H1 (cell line): ENCODE measurements at regions not wholly inside any gene's neighbourhood (a gene's known extent, or its start where the extent isn't known, plus 50 kb on each side); places are given as distances from the start of the nearest gene placed in this dataset.

Experiments used
- CTCF ChIA-PET: fragments of 300-600 bp; sonication (Branson Sonifier 250); formaldehyde crosslinking; loops from one replicate; lab custom pipeline; 2021; ENCODE audit not compliant: partially characterized antibody; lab: Charles Lee
- POLR2A ChIA-PET: fragments of 300-600 bp; sonication (Branson Sonifier 250); formaldehyde crosslinking; loops from one replicate; lab custom pipeline; 2021; ENCODE audit warnings: inconsistent platforms; ENCODE audit not compliant: partially characterized antibody; lab: Charles Lee
- DNase-seq, 2 experiments: peaks; one replicate each; pipeline versions ENCODE4 v3.0.0 to v3.0.0-alpha.2; 2010 to 2022; ENCODE audit warnings: low spot score in 2 of 2, low read depth in 1 of 2, mixed read lengths in 1 of 2
- FAIRE-seq: peaks from 2 replicates; lab custom pipeline; 2011; peaks lifted over from hg19 to GRCh38; lab: Jason Lieb, UNC
- H2AFZ ChIP-seq: 2 replicates; pipeline ENCODE4 v1.8.1; 2012; ENCODE audit warnings: low read length, inconsistent platforms
- H2AK5ac ChIP-seq: 2 replicates; pipeline ENCODE4 v1.6.1; 2013; ENCODE audit warnings: low read depth, low read length
- H2BK120ac ChIP-seq: replicated peaks from 2 replicates; pipeline ENCODE3; 2013; ENCODE audit warnings: low read depth, low read length, inconsistent platforms
- H2BK12ac ChIP-seq: 2 replicates; pipeline ENCODE4 v1.6.1; 2013; ENCODE audit warnings: low read depth, low read length
- H2BK15ac ChIP-seq: 2 replicates; pipeline ENCODE4 v1.6.1; 2013; ENCODE audit warnings: low read length
- H2BK20ac ChIP-seq: 2 replicates; pipeline ENCODE4 v1.6.1; 2013; ENCODE audit warnings: low read length
- H2BK5ac ChIP-seq: 2 replicates; pipeline ENCODE4 v1.6.1; 2013; ENCODE audit warnings: low read depth, low read length
- H3K14ac ChIP-seq: 2 replicates; pipeline ENCODE4 v1.6.1; 2013; ENCODE audit warnings: inconsistent platforms; ENCODE audit not compliant: insufficient read length
- H3K18ac ChIP-seq: 2 replicates; pipeline ENCODE4 v1.6.1; 2013; ENCODE audit warnings: low read length; ENCODE audit errors: extremely low read depth
- H3K23ac ChIP-seq: 2 replicates; pipeline ENCODE4 v1.6.1; 2013; ENCODE audit warnings: inconsistent platforms; ENCODE audit not compliant: insufficient read length
- H3K23me2 ChIP-seq: 2 replicates; pipeline ENCODE4 v1.6.1; 2013; ENCODE audit warnings: low read depth, low read length
- H3K27ac ChIP-seq: 2 replicates; pipeline ENCODE4 v1.6.1; 2011; ENCODE audit warnings: low read depth, low read length, inconsistent platforms
- H3K27me3 ChIP-seq, 4 experiments: replicated peaks in 1 of 4; 1 replicate in 1 of 4; 2 replicates in 3 of 4; pipeline versions ENCODE4 v1.6.1 to v1.8.1; 2011 to 2013; ENCODE audit warnings: low read length in 3 of 4, mild to moderate bottlenecking in 3 of 4, inconsistent platforms in 2 of 4, mixed read lengths in 2 of 4, moderate library complexity in 1 of 4; ENCODE audit not compliant: control insufficient read depth in 3 of 4, insufficient read depth in 3 of 4; ENCODE audit errors: extremely low read depth in 1 of 4
- H3K36me3 ChIP-seq, 4 experiments: 2 replicates each; pipeline versions ENCODE4 v1.6.1 to v1.8.1; 2011 to 2013; ENCODE audit warnings: mild to moderate bottlenecking in 4 of 4, low read length in 3 of 4, moderate library complexity in 2 of 4, control low read depth in 1 of 4, inconsistent platforms in 1 of 4; ENCODE audit not compliant: insufficient read depth in 4 of 4, control insufficient read depth in 2 of 4
- H3K4ac ChIP-seq: replicated peaks from 2 replicates; pipeline ENCODE3; 2013; ENCODE audit warnings: low read length, low read depth, mixed read lengths, inconsistent platforms; ENCODE audit not compliant: insufficient read length
- H3K4me1 ChIP-seq, 4 experiments: replicated peaks in 1 of 4; 1 replicate in 1 of 4; 2 replicates in 3 of 4; pipeline versions ENCODE4 v1.6.1 to v1.8.1; 2011 to 2013; ENCODE audit warnings: low read length in 3 of 4, inconsistent platforms in 2 of 4, mixed read lengths in 1 of 4; ENCODE audit not compliant: insufficient read depth in 4 of 4, control insufficient read depth in 3 of 4
- H3K4me2 ChIP-seq, 2 experiments: 2 replicates each; pipeline versions ENCODE4 v1.6.1 to v1.8.1; 2011 to 2013; ENCODE audit warnings: low read depth in 2 of 2, low read length in 2 of 2, control low read depth in 1 of 2, inconsistent platforms in 1 of 2, mild to moderate bottlenecking in 1 of 2; ENCODE audit not compliant: insufficient read depth in 1 of 2
- H3K4me3 ChIP-seq, 4 experiments: fragments of 200-600, 300-600 bp in 1 of 4; sonication (generic), shearing (Covaris generic), sonication (Bioruptor Twin) in 1 of 4; 2 replicates each; pipeline versions ENCODE4 v1.5.1 to v1.8.1; 2011 to 2016; ENCODE audit warnings: low read length in 4 of 4, low read depth in 3 of 4, control low read depth in 2 of 4, inconsistent platforms in 2 of 4, mild to moderate bottlenecking in 2 of 4, mixed read lengths in 1 of 4, moderate library complexity in 1 of 4; ENCODE audit not compliant: insufficient read depth in 2 of 4; ENCODE audit errors: extremely low read depth in 1 of 4
- H3K56ac ChIP-seq: replicated peaks from 2 replicates; pipeline ENCODE3; 2013; ENCODE audit warnings: low read depth, mild to moderate bottlenecking, mixed read lengths, low read length, inconsistent platforms; ENCODE audit not compliant: insufficient read length
- H3K79me1 ChIP-seq: 2 replicates; pipeline ENCODE4 v1.6.1; 2013; ENCODE audit warnings: low read depth, low read length, control low read depth
- H3K79me2 ChIP-seq, 2 experiments: 2 replicates each; pipeline versions ENCODE4 v1.6.1 to v1.8.1; 2012 to 2013; ENCODE audit warnings: low read length in 2 of 2, mild to moderate bottlenecking in 2 of 2, inconsistent platforms in 1 of 2; ENCODE audit not compliant: insufficient read depth in 2 of 2, control insufficient read depth in 1 of 2
- H3K9ac ChIP-seq, 4 experiments: replicated peaks in 1 of 4; 1 replicate in 1 of 4; 2 replicates in 3 of 4; pipeline versions ENCODE4 v1.6.1 to v1.8.1; 2011 to 2013; ENCODE audit warnings: low read depth in 3 of 4, low read length in 3 of 4, control low read depth in 2 of 4, mild to moderate bottlenecking in 2 of 4, moderate library complexity in 2 of 4, inconsistent platforms in 1 of 4; ENCODE audit errors: extremely low read depth in 1 of 4
- H3K9me3 ChIP-seq, 2 experiments: 2 replicates each; pipeline versions ENCODE4 v1.6.1 to v1.8.1; 2012 to 2013; ENCODE audit warnings: mild to moderate bottlenecking in 2 of 2, moderate library complexity in 2 of 2, control low read depth in 1 of 2, inconsistent platforms in 1 of 2, low read depth in 1 of 2, low read length in 1 of 2, mixed read lengths in 1 of 2; ENCODE audit not compliant: insufficient read depth in 2 of 2
- H4K20me1 ChIP-seq, 2 experiments: replicated peaks in 1 of 2; 2 replicates each; pipeline versions ENCODE3 to v1.8.1; 2011 to 2013; ENCODE audit warnings: inconsistent platforms in 2 of 2, low read length in 2 of 2, mild to moderate bottlenecking in 1 of 2; ENCODE audit not compliant: insufficient read depth in 2 of 2, control insufficient read depth in 1 of 2
- H4K5ac ChIP-seq: 2 replicates; pipeline ENCODE4 v1.6.1; 2013; ENCODE audit warnings: low read length, low read depth, mixed read lengths, inconsistent platforms; ENCODE audit not compliant: insufficient read length
- H4K8ac ChIP-seq: 2 replicates; pipeline ENCODE4 v1.8.0; 2013; ENCODE audit warnings: mild to moderate bottlenecking, moderate library complexity, low read length, inconsistent platforms; ENCODE audit not compliant: insufficient read depth; ENCODE audit errors: extremely low read depth
- H4K91ac ChIP-seq: replicated peaks from 2 replicates; pipeline ENCODE3; 2013; ENCODE audit warnings: low read length, mixed read lengths, inconsistent platforms; ENCODE audit not compliant: insufficient read length
- SIN3A ChIP-seq, 2 experiments: IDR thresholded peaks in 1 of 2; conservative IDR thresholded peaks in 1 of 2; 2 replicates each; pipeline ENCODE4 v1.6.1; 2011 to 2012; ENCODE audit warnings: low read length in 2 of 2, improper control_type of control experiment in 1 of 2, low read depth in 1 of 2, mild to moderate bottlenecking in 1 of 2
- TEAD4 ChIP-seq: IDR thresholded peaks from 2 replicates; pipeline ENCODE4 v1.6.1; 2012; ENCODE audit warnings: low read depth, low read length, inconsistent platforms, mixed read lengths
- WGBS, 2 experiments: shearing (Covaris generic) in 1 of 2; methylation state at CpG; one replicate each; pipeline versions ENCODE4 v1.1.6 to v1.1.7; 2013 to 2015; ENCODE audit warnings: low lambda C conversion rate in 2 of 2, mixed read lengths in 2 of 2, inconsistent platforms in 1 of 2, low coverage in 1 of 2, missing lambda C conversion rate in 1 of 2; ENCODE audit not compliant: insufficient replicate concordance in 2 of 2, insufficient coverage in 1 of 2, insufficient read length in 1 of 2; ENCODE audit errors: extremely low coverage in 1 of 2, missing lambda C conversion rate in 1 of 2; 5-methylcytosine and 5-hydroxymethylcytosine counted together

GRCh38 chr7:110105307-110105706 lies 985.6 kb upstream of the LRRN3 start:
- ChIA-PET CTCF (no interaction called here), POLR2A (no interaction called here)
- no peak for TF ChIP-seq TEAD4
- no peak for TF ChIP-seq SIN3A (conservative IDR thresholded peaks at IDR 0.05 in 1 of 2, IDR thresholded peaks at IDR 0.05 in 1 of 2; ENCODE audit: low read depth in 1 of 2, low read length in 2 of 2)
- H2BK15ac ChIP-seq: no peak overlapping the region
- 86% methylated on average over 7 of the region's 7 CpGs; no CpG with 5 or more reads in 1 of the 2 experiments for WGBS, 2 experiments
- no peaks in the 10 kb centered on the region for H4K20me1 ChIP-seq
- no peaks in the 10 kb centered on the region for H3K4me1 ChIP-seq
- H3K56ac ChIP-seq: no peak overlapping the region
- H3K4ac ChIP-seq: no peak overlapping the region
- no peak overlapping the region for H2BK12ac ChIP-seq
- H2BK5ac ChIP-seq: no peak overlapping the region
- H3K9ac ChIP-seq: no peak overlapping the region
- H3K27me3 ChIP-seq: no peaks in the 10 kb centered on the region
- H3K14ac ChIP-seq: no peak overlapping the region
- H2AK5ac ChIP-seq: no peak overlapping the region
- H3K36me3 ChIP-seq: no peaks in the 10 kb centered on the region
- H4K8ac ChIP-seq: no peak overlapping the region
- H3K23ac ChIP-seq: no peak overlapping the region
- no peak overlapping the region for H3K18ac ChIP-seq
- H3K79me2 ChIP-seq: no peaks in the 10 kb centered on the region
- FAIRE-seq (no peak), DNase-seq (no peak)
- no peak overlapping the region for H3K27ac ChIP-seq
- no peaks in the 10 kb centered on the region for H3K79me1 ChIP-seq
- H4K5ac ChIP-seq: no peak overlapping the region
- no peak overlapping the region for H3K4me2 ChIP-seq
- H2BK120ac ChIP-seq: no peak overlapping the region
- H3K23me2 ChIP-seq: no peaks in the 10 kb centered on the region
- no peak overlapping the region for H2AFZ ChIP-seq
- no peak overlapping the region for H4K91ac ChIP-seq
- no peak overlapping the region for H3K4me3 ChIP-seq
- no peaks in the 10 kb centered on the region for H3K9me3 ChIP-seq
- no peak overlapping the region for H2BK20ac ChIP-seq
